ENCODE measurements at regions not wholly inside any gene's neighbourhood (a gene's known extent, or its start where the extent isn't known, plus 50 kb on each side); places are given as distances from the start of the nearest gene placed in this dataset.

DNA sequence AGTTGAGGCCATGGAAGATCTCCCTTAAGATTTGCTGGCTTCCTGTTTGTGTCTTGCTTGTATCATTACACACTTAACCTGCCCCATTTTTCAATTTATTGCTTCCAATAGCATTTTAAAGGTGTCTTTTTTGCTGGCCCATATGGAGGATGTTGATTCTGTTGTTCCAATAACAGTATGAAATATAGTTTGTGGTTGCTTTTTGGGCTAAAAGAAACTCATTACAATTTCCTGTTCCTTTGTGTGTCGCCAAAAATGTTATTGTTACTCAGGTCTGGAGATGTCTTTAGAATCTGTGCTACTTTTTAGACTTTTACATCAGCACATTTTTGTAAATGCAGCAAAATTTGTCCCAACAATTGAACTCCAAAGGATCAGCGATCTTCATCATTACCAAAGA lies 234.0 kb upstream of the ITGA4 start:
- ATAC-seq (no peak), DNase-seq (no peak)
- TF ChIP-seq, protein P1, sequence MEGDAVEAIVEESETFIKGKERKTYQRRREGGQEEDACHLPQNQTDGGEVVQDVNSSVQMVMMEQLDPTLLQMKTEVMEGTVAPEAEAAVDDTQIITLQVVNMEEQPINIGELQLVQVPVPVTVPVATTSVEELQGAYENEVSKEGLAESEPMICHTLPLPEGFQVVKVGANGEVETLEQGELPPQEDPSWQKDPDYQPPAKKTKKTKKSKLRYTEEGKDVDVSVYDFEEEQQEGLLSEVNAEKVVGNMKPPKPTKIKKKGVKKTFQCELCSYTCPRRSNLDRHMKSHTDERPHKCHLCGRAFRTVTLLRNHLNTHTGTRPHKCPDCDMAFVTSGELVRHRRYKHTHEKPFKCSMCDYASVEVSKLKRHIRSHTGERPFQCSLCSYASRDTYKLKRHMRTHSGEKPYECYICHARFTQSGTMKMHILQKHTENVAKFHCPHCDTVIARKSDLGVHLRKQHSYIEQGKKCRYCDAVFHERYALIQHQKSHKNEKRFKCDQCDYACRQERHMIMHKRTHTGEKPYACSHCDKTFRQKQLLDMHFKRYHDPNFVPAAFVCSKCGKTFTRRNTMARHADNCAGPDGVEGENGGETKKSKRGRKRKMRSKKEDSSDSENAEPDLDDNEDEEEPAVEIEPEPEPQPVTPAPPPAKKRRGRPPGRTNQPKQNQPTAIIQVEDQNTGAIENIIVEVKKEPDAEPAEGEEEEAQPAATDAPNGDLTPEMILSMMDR (IDR thresholded peaks at IDR 0.05): no peak
- TF ChIP-seq POLR2A (IDR thresholded peaks at IDR 0.05): no peak
- Histone ChIP-seq H3K9me3 (no peaks in the 10 kb centered on the region), H3K27me3 (no peaks in the 10 kb centered on the region), H3K4me3 (no peak overlapping the region), H3K27ac (no peak overlapping the region), H3K4me1 (no peaks in the 10 kb centered on the region), H3K36me3 (replicated peaks in 1 of 2; ENCODE audit: insufficient read depth in 1 of 2, low read depth in 2 of 2) (no peaks in the 10 kb centered on the region)
- intact Hi-C loops (cut with DNase I): no loop called here
- 65 to 75% methylated on average over 2 of the region's 2 CpGs for WGBS, 2 donors

DNA sequence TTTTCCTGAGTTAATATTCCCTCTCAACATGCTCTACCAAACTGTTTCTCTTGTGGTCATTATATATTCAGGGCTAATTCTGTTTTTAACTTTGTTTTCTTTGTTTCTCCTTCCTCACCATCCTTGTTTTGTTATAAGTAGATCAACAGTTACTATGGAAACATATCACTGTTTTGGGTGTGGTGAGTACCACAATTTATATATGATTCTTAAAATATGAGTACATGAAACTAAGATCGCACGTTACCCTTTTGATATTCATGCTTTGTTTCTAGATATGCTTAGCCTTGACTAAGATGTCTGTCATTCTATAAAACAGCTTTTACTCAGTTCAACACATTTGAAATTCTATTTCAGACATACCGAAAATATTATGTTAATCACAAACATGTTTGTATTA lies 232.3 kb upstream of the ITGA4 start:
- intact Hi-C loops (cut with DNase I): no loop called here
- WGBS, 2 donors: 73 to 79% methylated on average over 3 of the region's 3 CpGs
- no peaks in the 10 kb centered on the region for H3K36me3 ChIP-seq (replicated peaks in 1 of 2; ENCODE audit: insufficient read depth in 1 of 2, low read depth in 2 of 2)
- no peaks in the 10 kb centered on the region for H3K27me3 ChIP-seq
- no peak overlapping the region for H3K27ac ChIP-seq
- no peak overlapping the region for H3K4me3 ChIP-seq
- DNase-seq: no peak
- no peaks in the 10 kb centered on the region for H3K9me3 ChIP-seq
- TF ChIP-seq POLR2A (IDR thresholded peaks at IDR 0.05): no peak
- TF ChIP-seq, protein P1 (IDR thresholded peaks at IDR 0.05): no peak
- ATAC-seq: no peak
- H3K4me1 ChIP-seq: no peaks in the 10 kb centered on the region

DNA sequence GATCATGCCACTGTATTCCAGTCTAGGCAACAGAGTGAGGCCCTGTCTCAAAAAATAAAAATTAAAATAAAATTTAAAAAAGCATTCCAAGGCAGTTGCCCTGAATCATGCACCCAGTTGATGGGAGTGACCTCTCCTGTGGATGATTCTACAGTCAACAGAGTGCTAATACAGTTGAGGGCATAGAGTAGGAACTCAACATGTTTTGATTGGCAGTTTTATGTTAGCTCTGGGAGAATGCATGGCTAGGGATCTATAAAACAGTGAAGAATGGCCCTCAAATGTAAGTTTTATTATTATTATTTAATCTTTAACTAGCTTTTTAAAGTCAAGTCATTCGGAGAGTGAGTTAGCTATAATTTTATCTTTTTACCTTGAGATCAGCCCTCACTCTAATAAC lies 228.5 kb upstream of the ITGA4 start:
- Histone ChIP-seq H3K9me3 (no peaks in the 10 kb centered on the region), H3K27me3 (no peaks in the 10 kb centered on the region), H3K27ac (no peak overlapping the region), H3K4me1 (no peaks in the 10 kb centered on the region), H3K36me3 (replicated peaks in 1 of 2; ENCODE audit: insufficient read depth in 1 of 2, low read depth in 2 of 2) (no peaks in the 10 kb centered on the region), H3K4me3 (no peak overlapping the region)
- intact Hi-C loops (cut with DNase I): no loop called here
- no peak for ATAC-seq
- TF ChIP-seq, protein P1 (IDR thresholded peaks at IDR 0.05): no peak
- no peak for TF ChIP-seq POLR2A (IDR thresholded peaks at IDR 0.05)
- 19 to 21% methylated on average over 1 of the region's 1 CpG for WGBS, 2 donors
- DNase-seq: no peak

DNA sequence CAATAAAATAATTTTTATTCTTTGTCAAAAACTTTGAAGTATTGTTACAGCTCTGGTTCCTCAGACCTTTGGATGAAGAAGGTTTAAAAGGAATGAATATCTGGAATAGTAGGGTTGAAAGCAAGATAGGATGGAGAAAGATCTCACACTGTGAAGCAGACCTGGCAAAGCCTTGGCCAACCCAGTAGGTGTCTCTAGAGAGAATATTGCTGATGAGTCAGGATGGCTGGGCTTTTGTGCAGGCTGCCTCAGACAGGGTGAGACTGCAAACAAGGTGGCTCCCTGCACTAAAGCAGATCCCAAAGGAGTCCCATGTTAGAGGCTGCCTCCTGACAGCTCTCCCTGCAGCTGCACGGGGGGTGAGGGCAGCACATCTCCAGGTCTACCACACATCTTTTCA lies 226.0 kb upstream of the ITGA4 start:
- no peaks in the 10 kb centered on the region for H3K9me3 ChIP-seq
- DNase-seq: no peak
- no peak overlapping the region for H3K27ac ChIP-seq
- no peak for ATAC-seq
- H3K4me1 ChIP-seq: no peaks in the 10 kb centered on the region
- H3K4me3 ChIP-seq: no peak overlapping the region
- no peaks in the 10 kb centered on the region for H3K27me3 ChIP-seq
- 59% methylated on average over 1 of the region's 1 CpG for WGBS, 2 donors
- TF ChIP-seq, protein P1 (IDR thresholded peaks at IDR 0.05): no peak
- TF ChIP-seq POLR2A (IDR thresholded peaks at IDR 0.05): no peak
- no peaks in the 10 kb centered on the region for H3K36me3 ChIP-seq (replicated peaks in 1 of 2; ENCODE audit: insufficient read depth in 1 of 2, low read depth in 2 of 2)
- intact Hi-C loops (cut with DNase I): no loop called here

DNA sequence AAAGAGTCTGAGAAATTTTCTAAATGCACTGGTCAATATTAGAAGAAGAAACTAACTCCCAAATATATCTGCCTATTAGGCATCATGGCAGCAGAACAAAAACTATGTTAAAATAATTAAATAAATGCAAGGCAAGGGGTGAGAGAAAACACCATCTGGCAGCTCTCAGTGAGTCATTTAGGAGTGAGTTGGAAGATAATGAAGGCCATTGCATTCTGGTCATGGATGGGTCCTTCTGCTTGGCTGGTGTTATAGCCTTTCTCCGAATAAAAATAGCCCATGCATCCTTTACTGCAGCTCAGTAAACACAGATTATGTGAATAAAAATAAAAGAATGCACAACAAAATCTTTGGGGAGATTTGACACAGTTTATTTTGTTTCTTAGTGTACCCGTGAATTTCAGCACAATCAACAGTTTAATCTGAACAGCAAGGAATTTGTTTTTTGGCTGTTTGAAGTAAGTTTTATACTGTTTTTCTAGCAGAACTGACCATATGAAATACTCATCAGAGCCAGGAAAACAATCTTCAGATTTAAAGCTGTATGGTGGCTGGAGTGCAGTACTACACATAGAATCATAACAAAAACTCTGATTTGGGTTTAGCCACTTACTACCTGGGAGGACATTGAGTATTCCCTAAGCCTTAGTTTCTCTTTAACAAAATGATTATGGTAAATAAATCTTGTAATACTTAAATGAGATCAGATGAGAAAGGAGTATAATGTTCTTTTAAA lies 225.1 kb upstream of the ITGA4 start:
- Histone ChIP-seq H3K27me3 (no peaks in the 10 kb centered on the region), H3K27ac (no peak overlapping the region), H3K36me3 (replicated peaks in 1 of 2; ENCODE audit: insufficient read depth in 1 of 2, low read depth in 2 of 2) (no peaks in the 10 kb centered on the region), H3K4me3 (no peak overlapping the region), H3K9me3 (no peaks in the 10 kb centered on the region), H3K4me1 (no peaks in the 10 kb centered on the region)
- intact Hi-C loops (cut with DNase I): no loop called here
- DNase-seq (no peak), ATAC-seq (no peak)
- TF ChIP-seq, protein P1 (IDR thresholded peaks at IDR 0.05): no peak
- no peak for TF ChIP-seq POLR2A (IDR thresholded peaks at IDR 0.05)
- WGBS, 2 donors: 32 to 56% methylated on average over 2 of the region's 2 CpGs
